HCT116 (cell line): ENCODE measurements at regions not wholly inside any gene's neighbourhood (a gene's known extent, or its start where the extent isn't known, plus 50 kb on each side); places are given as distances from the start of the nearest gene placed in this dataset.

Experiments used
- ATAC-seq: fragments of 200-7000 bp; cut with Tn5 transposase; 2 replicates; pipeline ENCODE4 v1.9.1; 2020; ENCODE audit warnings: mild to moderate bottlenecking, moderate library complexity
- BruUV-seq: library from RNA; stranded (reverse); fragments of 400-500 nt; replicated peaks from 2 replicates; lab custom pipeline; 2021; lab: Mats Ljungman, UMichigan
- CTCF ChIA-PET: fragments of 300-600 bp; sonication (Branson Sonifier 250); formaldehyde crosslinking; loops from one replicate; lab custom pipeline; 2021; ENCODE audit warnings: antibody characterized with exemption; lab: Charles Lee
- POLR2A ChIA-PET: fragments of 300-600, 350-600 bp; sonication (Branson Sonifier 250); formaldehyde crosslinking; loops from one replicate; lab custom pipeline; 2021; ENCODE audit warnings: antibody characterized with exemption; lab: Charles Lee
- RAD21 ChIA-PET, 2 experiments: fragments of 300-600 bp; sonication (Branson Sonifier 250); formaldehyde crosslinking; loops; one replicate each; lab custom pipeline; 2023; ENCODE audit warnings: low total read pairs in 2 of 2; ENCODE audit not compliant: uncharacterized antibody in 2 of 2, unreplicated experiment in 2 of 2, low non-redundant PET in 1 of 2; lab: Charles Lee
- DNase-seq: peaks from one replicate; pipeline ENCODE4 v3.0.0-alpha.2; 2010; ENCODE audit warnings: low read depth, low spot score
- H2AFZ ChIP-seq: fragments of 200-600 bp; shearing (Covaris generic), sonication (generic); 2 replicates; pipeline ENCODE4 v1.6.1; 2017; ENCODE audit warnings: low read depth, mixed run types, mixed read lengths, antibody characterized with exemption, low read length; ENCODE audit not compliant: poor library complexity, severe bottlenecking
- H3K27ac ChIP-seq: 2 replicates; pipeline ENCODE4 v1.5.1; 2012; ENCODE audit warnings: low read depth, low read length
- H3K27me3 ChIP-seq: fragments of 200-600 bp; sonication (generic); 2 replicates; pipeline ENCODE4 v1.6.1; 2016; ENCODE audit warnings: mixed run types, low read length, mixed read lengths; ENCODE audit not compliant: insufficient read depth
- H3K36me3 ChIP-seq, 2 experiments: fragments of 200-500 bp in 1 of 2; fragments of 200-600 bp in 1 of 2; sonication (Bioruptor generic) in 1 of 2; sonication (generic) in 1 of 2; 2 replicates each; pipeline versions ENCODE4 v1.5.1 to v1.6.1; 2014 to 2016; ENCODE audit warnings: low read length in 2 of 2, inconsistent platforms in 1 of 2, mixed read lengths in 1 of 2, mixed run types in 1 of 2; ENCODE audit not compliant: insufficient read depth in 2 of 2, control insufficient read depth in 1 of 2
- H3K4me1 ChIP-seq, 2 experiments: fragments of 200-600 bp in 1 of 2; sonication (generic) in 1 of 2; 2 replicates each; pipeline versions ENCODE4 v1.5.1 to v1.6.1; 2012 to 2017; ENCODE audit warnings: low read length in 2 of 2, inconsistent platforms in 1 of 2, mild to moderate bottlenecking in 1 of 2, mixed read lengths in 1 of 2, mixed run types in 1 of 2, moderate library complexity in 1 of 2; ENCODE audit not compliant: insufficient read depth in 2 of 2, control insufficient read depth in 1 of 2
- H3K4me2 ChIP-seq: fragments of 200-600 bp; sonication (generic); 2 replicates; pipeline ENCODE4 v1.6.1; 2017; ENCODE audit warnings: mixed run types, low read length, mixed read lengths
- H3K4me3 ChIP-seq, 2 experiments: fragments of 200-600 bp in 1 of 2; sonication (generic) in 1 of 2; replicated peaks in 1 of 2; 2 replicates each; pipeline ENCODE4 v1.5.1; 2011 to 2016; ENCODE audit warnings: low read length in 2 of 2, control low read depth in 1 of 2, low read depth in 1 of 2, mild to moderate bottlenecking in 1 of 2, mixed read lengths in 1 of 2, mixed run types in 1 of 2
- H3K79me2 ChIP-seq: fragments of 200-600 bp; sonication (generic); 2 replicates; pipeline ENCODE4 v1.6.1; 2017; ENCODE audit warnings: mild to moderate bottlenecking, mixed run types, low read length, moderate library complexity, mixed read lengths; ENCODE audit not compliant: insufficient read depth
- H3K9ac ChIP-seq: fragments of 200-600 bp; sonication (generic); 2 replicates; pipeline ENCODE4 v1.6.1; 2016; ENCODE audit warnings: low read length, mixed read lengths
- H3K9me2 ChIP-seq: fragments of 200-600 bp; sonication (generic), shearing (Covaris generic); 2 replicates; pipeline ENCODE4 v1.6.1; 2017; ENCODE audit warnings: mixed run types, mild to moderate bottlenecking, moderate library complexity; ENCODE audit not compliant: insufficient read depth
- H3K9me3 ChIP-seq, 2 experiments: fragments of 200-500 bp in 1 of 2; fragments of 200-600 bp in 1 of 2; sonication (Bioruptor generic) in 1 of 2; sonication (generic) in 1 of 2; 2 replicates each; pipeline ENCODE4 v1.6.1; 2014 to 2017; ENCODE audit warnings: low read length in 2 of 2, mixed read lengths in 2 of 2, inconsistent platforms in 1 of 2, low read depth in 1 of 2, mild to moderate bottlenecking in 1 of 2, mixed run types in 1 of 2, moderate library complexity in 1 of 2; ENCODE audit not compliant: control insufficient read depth in 1 of 2, insufficient read depth in 1 of 2
- H4K20me1 ChIP-seq: fragments of 200-600 bp; sonication (generic), shearing (Covaris generic); 2 replicates; pipeline ENCODE4 v1.6.1; 2017; ENCODE audit warnings: mixed run types, mild to moderate bottlenecking, moderate library complexity; ENCODE audit not compliant: insufficient read depth
- CBX3 ChIP-seq: IDR thresholded peaks from 2 replicates; pipeline ENCODE4 v1.6.1; 2012; ENCODE audit warnings: low read depth
- CEBPB ChIP-seq: IDR thresholded peaks from 2 replicates; pipeline ENCODE4 v1.6.1; 2012; ENCODE audit warnings: low read depth
- EGR1 ChIP-seq: IDR thresholded peaks from 2 replicates; pipeline ENCODE4 v1.6.1; 2012; ENCODE audit warnings: low read depth
- ELF1 ChIP-seq: IDR thresholded peaks from 2 replicates; pipeline ENCODE4 v1.6.1; 2012; ENCODE audit warnings: low read depth, borderline replicate concordance
- EZH2phosphoT487 ChIP-seq: fragments of 200-600 bp; IDR thresholded peaks from 2 replicates; pipeline ENCODE4 v1.6.1; 2018; ENCODE audit warnings: antibody characterized with exemption, borderline replicate concordance
- POLR2A ChIP-seq: IDR thresholded peaks from 2 replicates; pipeline ENCODE4 v1.7.0; 2011; ENCODE audit warnings: borderline replicate concordance; ENCODE audit not compliant: insufficient read depth, insufficient read length; ENCODE audit errors: extremely low read depth
- POLR2AphosphoS5 ChIP-seq: IDR thresholded peaks from 2 replicates; pipeline ENCODE4 v1.6.1; 2011; ENCODE audit warnings: mild to moderate bottlenecking, low read depth, low read length, moderate library complexity
- SIN3A ChIP-seq: IDR thresholded peaks from 2 replicates; pipeline ENCODE4 v1.6.1; 2012; ENCODE audit warnings: low read depth
- SP1 ChIP-seq: IDR thresholded peaks from 2 replicates; pipeline ENCODE4 v1.6.1; 2012; ENCODE audit warnings: low read depth
- TCF7L2 ChIP-seq: IDR thresholded peaks from 2 replicates; pipeline ENCODE4 v1.7.0; 2011; ENCODE audit warnings: borderline replicate concordance, inconsistent platforms; ENCODE audit not compliant: insufficient read depth, insufficient read length; ENCODE audit errors: extremely low read depth
- ZBTB33 ChIP-seq: IDR thresholded peaks from 2 replicates; pipeline ENCODE4 v1.6.1; 2011; ENCODE audit warnings: mild to moderate bottlenecking, low read length, moderate library complexity; ENCODE audit not compliant: insufficient replicate concordance; ENCODE audit errors: extremely low read depth
- ZFX ChIP-seq: fragments of 450-650 bp; IDR thresholded peaks from 2 replicates; pipeline ENCODE4 v1.6.1; 2017
- ZNF274 ChIP-seq: fragments of 200-500 bp; sonication (Bioruptor generic); IDR thresholded peaks from 2 replicates; pipeline ENCODE4 v1.6.1; 2014; ENCODE audit warnings: mild to moderate bottlenecking, low read depth, low read length, inconsistent platforms
- intact Hi-C: fragments of 100-400 bp; cut with micrococcal nuclease; formaldehyde crosslinking; loops from 2 replicates; pipeline ENCODE4 v1.10.0; 2022
- TF ChIP-seq, protein P1 (sequence below): IDR thresholded peaks from 2 replicates; pipeline ENCODE4 v1.6.1; 2012
- TF ChIP-seq, protein P2 (sequence below): IDR thresholded peaks from 2 replicates; pipeline ENCODE4 v1.6.1; 2012

DNA sequence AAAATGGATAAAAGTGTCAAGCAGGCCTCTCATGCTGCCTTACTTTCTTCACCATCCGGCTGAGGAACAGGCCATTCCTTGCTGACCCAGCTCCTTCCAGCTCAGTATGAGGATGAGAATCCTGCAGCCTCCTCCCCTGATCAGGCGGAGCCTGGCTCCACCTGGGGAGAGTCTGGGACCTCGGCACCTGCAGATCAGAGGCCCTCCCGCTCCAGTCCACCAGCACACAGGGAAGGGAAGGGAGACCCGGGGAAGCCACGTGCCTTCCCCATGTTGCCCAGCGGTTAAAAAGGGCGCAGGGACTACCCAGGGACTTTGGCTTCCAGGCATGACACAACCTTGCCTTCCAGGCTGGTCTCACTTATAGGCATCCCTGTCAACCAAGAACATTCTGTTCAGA, 172.0 kb downstream of the NDUFA10 start:
- Histone ChIP-seq H3K27me3 (no peaks in the 10 kb centered on the region), H3K4me3 (no peak overlapping the region), H3K79me2 (no peaks in the 10 kb centered on the region), H3K9ac (no peak overlapping the region), H3K27ac (no peak overlapping the region), H3K36me3 (no peaks in the 10 kb centered on the region), H3K9me3 (no peaks in the 10 kb centered on the region), H2AFZ (no peak overlapping the region), H4K20me1 (no peaks in the 10 kb centered on the region), H3K9me2 (no peaks in the 10 kb centered on the region), H3K4me1 (no peaks in the 10 kb centered on the region), H3K4me2 (no peak overlapping the region)
- DNase-seq (no peak), ATAC-seq (no peak)
- no peak for TF ChIP-seq SP1
- TF ChIP-seq, protein P1, sequence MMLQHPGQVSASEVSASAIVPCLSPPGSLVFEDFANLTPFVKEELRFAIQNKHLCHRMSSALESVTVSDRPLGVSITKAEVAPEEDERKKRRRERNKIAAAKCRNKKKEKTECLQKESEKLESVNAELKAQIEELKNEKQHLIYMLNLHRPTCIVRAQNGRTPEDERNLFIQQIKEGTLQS: no peak
- TF ChIP-seq POLR2A: no peak
- TF ChIP-seq POLR2AphosphoS5: no peak
- no peak for TF ChIP-seq ELF1
- no peak for TF ChIP-seq ZFX
- no peak for TF ChIP-seq ZBTB33
- no peak for TF ChIP-seq CBX3
- TF ChIP-seq, protein P2, sequence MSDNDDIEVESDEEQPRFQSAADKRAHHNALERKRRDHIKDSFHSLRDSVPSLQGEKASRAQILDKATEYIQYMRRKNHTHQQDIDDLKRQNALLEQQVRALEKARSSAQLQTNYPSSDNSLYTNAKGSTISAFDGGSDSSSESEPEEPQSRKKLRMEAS: no peak
- no peak for TF ChIP-seq EZH2phosphoT487
- TF ChIP-seq EGR1: no peak
- no peak for TF ChIP-seq ZNF274
- no peak for TF ChIP-seq SIN3A
- TF ChIP-seq TCF7L2: no peak
- no peak for TF ChIP-seq CEBPB
- RAD21 ChIA-PET: no interaction called here
- CTCF ChIA-PET: no interaction called here
- intact Hi-C loops: no loop called here
- POLR2A ChIA-PET: no interaction called here
- no TSS peak for BruUV-seq
